Cerebellar cortex (tissue), 1 donor: ENCODE measurements at regions not wholly inside any gene's neighbourhood (a gene's known extent, or its start where the extent isn't known, plus 50 kb on each side); places are given as distances from the start of the nearest gene placed in this dataset.
"Not testable (repeated sequence)": the region's sequence is repeated elsewhere in the genome, so short reads cannot be mapped to it uniquely, and the experiment has no call there.

Experiments used
- DNase-seq: peaks from one replicate; pipeline ENCODE4 v3.0.0-alpha.2; 2015; ENCODE audit warnings: low spot score

DNA sequence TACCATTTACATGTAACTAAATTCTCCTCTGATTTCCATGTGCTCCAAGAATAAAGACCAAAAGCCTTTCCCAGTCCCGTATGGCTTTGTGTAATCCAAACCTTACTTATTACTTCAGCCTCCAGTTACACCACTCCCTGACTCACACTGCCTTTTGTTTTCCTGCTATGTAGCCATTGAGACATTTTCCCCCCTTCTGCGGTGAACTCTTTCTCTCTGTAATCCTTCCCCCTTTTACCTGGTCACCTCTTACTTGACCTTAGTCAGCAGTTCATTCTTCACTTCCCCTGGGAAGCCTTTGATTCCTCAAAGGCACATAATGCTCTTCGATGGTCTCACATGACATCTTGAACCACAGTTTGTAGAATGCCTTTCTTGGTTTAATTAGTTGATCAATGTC, 256.0 kb upstream of the FANCL start:
- no peak for DNase-seq

GRCh38 chr2:58495806-58496205, 254.7 kb upstream of the FANCL start:
- no peak for DNase-seq

DNA sequence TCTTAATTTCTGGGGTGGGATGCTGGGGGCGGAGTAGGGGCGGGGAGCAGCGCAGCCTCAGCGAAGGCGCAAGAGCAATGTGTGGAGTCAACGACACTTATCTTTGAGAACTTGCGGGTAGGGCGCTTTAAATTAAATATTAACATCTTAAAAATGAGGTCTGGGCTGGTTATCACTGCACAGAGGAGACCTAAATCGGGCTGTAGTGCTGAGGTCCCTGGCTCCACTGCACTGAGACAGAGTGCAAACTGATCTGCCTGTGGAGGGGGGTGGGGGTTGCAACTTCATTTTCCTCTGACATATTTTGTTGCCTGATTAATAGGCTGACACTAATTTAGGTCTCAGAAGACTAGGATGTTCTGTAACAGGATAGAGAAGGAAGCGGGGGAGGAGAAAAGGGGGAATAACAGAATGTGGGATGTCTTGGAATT, 253.0 kb upstream of the FANCL start:
- DNase-seq = no peak

DNA sequence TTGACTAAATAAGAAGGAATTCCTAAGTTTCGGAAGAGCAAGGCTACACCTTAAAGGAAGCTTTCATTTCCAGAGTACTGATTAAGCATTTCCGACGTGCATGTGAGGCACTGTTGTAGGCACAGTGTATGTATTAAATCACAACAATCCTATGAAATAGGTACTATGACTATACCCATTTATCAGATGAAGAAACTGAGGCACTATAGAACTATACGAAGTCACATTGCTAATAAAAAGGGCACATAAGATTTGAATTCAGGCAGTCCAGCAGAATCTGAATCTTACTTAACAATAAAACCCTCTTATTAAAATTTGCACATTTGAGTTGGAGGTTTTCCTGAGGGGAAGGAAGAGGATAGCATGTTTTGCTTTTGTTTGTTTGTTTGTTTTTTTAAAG, 243.5 kb upstream of the FANCL start:
- DNase-seq = no peak

GRCh38 chr2:58484221-58484620, 243.1 kb upstream of the FANCL start:
- DNase-seq = no peak

- DNase-seq = no peak
Measured at GRCh38 chr2:58483307-58483706, 242.2 kb upstream of the FANCL start.

GRCh38 chr2:58481670-58482069, 240.5 kb upstream of the FANCL start:
- DNase-seq = no peak

- no peak for DNase-seq
Measured at GRCh38 chr2:58480141-58480540, 239.0 kb upstream of the FANCL start.

- no peak for DNase-seq
Measured at GRCh38 chr2:58479535-58480140, 238.5 kb upstream of the FANCL start.

- no peak for DNase-seq
Measured at GRCh38 chr2:58476556-58476955, 235.4 kb upstream of the FANCL start.

GRCh38 chr2:58475756-58476155, 234.6 kb upstream of the FANCL start:
- DNase-seq = no peak

- no peak for DNase-seq
Measured at GRCh38 chr2:58473165-58473564, 232.0 kb upstream of the FANCL start.

DNA sequence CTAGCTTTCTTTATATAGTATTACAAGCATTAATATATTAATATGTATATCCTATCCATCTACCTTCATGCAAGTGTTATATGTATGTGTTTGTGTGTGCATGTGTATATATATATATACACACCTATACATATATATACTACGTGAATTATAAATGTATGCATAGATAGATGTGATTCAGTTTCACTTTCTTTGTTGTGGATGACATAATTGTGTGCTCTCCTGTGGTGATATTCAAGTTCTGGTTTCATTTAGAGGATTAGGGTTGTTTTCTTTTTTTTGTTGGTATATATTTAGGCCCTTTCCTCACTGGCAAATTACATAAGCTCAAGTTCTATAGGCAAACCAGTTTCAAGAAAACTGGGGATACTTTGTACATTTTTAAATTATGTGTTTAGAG, 225.7 kb upstream of the FANCL start:
- DNase-seq = no peak

GRCh38 chr2:58466021-58466420, 224.9 kb upstream of the FANCL start:
- DNase-seq = not testable (repeated sequence)

DNA sequence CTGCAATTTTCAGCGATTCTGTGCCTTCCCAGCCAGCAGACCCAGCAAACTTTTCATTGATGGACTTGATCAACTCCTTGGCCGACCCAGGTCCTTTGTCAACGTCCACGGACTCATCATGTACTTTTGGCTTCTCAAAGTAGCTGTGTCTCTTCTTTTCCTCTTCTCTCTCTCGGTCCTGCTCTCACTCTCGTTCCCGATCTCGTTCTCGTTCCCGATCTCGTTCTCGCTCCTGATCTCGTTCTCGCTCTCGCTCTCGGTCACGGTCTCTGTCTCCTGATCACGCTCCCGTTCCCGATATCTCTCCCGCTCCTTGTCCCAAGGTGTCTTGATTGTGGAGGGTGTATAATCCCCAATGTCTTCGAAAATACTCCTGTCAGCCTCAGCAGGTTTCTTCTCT, 219.5 kb upstream of the FANCL start:
- DNase-seq = no peak

- DNase-seq = no peak
Measured at GRCh38 chr2:58449286-58450010, 208.3 kb upstream of the FANCL start.

GRCh38 chr2:58448845-58449244, 207.7 kb upstream of the FANCL start:
- DNase-seq = no peak

DNA sequence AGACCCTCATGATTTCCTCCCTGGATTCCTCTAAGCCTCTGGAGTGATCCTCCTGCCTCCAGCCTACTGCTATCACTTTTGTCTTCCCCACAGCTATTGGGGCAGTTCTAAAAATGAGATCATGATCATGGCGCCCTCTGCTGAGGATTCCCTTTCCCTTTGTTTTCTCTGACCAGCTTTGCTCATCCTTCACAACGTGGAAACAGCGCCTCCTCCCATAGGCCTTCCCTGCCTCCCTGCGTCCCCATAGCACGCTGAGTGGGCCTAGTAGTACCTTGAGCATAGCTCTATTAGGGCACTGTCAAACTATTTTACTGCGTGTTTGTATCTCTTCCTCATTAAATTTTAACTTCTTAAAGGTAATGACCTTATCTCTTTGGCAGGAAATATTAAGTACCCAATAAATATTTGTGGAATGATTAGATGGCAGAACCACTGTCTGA, 207.0 kb upstream of the FANCL start:
- DNase-seq = peak; percentile 61

DNA sequence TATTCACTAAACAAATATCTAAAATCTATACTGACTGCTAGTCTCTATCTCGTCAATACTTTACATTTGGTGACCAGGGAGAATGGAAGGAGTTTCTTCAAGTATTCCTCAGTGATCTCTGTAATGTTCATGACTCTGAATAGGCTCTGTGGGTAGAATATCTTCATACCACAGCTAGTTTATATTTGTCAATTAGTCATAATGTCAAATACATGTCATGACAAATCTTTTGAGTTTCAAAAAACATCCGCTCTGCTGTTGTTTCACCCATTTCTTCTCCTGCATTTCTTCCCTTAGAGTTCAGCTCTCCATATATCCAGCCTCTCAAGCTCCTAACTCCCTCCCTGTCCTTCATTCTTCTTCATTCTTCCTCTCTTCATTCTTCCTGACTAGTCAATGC, 206.5 kb upstream of the FANCL start:
- no peak for DNase-seq

DNA sequence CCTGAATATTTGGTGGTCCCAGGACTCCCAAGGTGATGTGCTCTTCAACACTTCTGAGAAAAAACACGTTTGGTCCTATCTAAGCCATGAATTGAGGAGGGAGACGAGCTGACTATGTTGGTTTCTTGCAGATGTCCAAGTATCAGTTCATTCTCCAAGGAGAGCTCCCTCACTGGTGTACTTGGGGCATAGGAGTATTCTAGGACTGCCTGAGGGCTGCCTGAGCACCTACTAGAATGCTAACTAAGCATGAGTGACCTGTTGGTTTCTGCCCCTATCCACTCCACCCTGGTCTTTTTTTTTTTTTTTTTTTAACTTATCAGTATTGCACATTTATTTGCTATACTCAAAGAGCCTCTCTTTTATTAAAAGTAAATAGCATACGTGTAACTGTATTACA, 200.5 kb upstream of the FANCL start:
- DNase-seq = no peak

DNA sequence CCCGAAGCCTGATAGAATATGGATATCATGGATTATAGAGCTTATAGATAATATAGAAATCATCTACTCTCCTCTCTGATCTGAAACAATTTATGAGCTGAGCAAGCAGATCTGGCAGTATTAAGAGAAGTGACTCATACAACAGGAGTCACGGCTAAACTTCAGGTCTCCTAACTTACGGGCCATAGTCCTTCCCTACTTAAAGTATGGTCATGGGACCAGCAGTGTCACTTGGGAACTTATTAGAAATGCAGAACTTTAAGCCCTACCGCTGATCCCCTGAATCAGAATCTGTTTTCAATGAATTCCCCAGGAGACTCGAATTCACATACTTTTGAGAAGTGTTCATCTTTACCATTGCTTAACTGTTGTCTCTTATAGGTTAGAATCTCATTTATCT, 195.7 kb upstream of the FANCL start:
- no peak for DNase-seq

DNA sequence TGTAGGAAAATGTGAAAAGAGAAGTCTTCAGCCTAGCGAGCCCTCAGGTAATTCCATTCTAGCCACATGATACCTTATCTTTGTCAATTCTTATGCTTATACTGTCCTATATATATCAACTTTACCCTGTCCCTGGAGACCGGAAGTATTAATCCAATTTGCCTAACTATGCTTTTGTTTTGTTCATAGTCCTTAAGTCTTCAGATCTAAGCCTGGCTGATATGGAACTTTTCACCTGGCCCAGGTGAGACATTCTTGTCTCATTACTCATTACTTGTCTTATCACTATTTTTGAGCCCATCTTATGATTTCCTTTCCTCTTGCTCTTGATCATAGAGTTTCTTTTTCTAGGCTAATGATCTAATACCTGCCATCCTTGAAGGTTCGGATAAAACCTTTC, 194.1 kb upstream of the FANCL start:
- DNase-seq = no peak

DNA sequence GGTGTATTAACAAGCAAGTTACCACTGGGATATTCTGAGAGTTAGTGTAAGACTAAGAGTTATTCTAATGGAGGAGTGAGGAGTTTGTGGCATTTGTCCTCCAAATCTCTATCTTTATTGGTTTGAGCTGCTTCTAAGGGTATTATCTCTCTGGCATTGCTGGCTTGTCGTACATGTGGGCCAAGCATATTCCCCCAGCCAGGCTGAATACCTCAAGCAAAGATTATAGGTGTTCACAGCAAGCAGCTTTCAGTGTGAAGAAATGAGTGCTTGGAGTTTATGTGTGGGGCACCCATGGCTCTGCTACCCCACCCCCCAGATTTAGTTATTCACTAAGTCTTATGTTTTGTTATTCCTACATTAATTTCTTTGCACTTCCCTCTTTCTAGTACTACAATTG, 193.6 kb upstream of the FANCL start:
- no peak for DNase-seq
